ENCODE measurements at regions not wholly inside any gene's neighbourhood (a gene's known extent, or its start where the extent isn't known, plus 50 kb on each side); places are given as distances from the start of the nearest gene placed in this dataset.

- H3K4me3 ChIP-seq (ENCODE audit: low read depth, low read length): no peak overlapping the region
- H3K27me3 ChIP-seq (ENCODE audit: insufficient read depth, low read depth, severe bottlenecking): no peaks in the 10 kb centered on the region
- no peaks in the 10 kb centered on the region for H3K36me3 ChIP-seq
- DNase-seq: no peak
- H3K27ac ChIP-seq: no peak overlapping the region
- H3K9me3 ChIP-seq (ENCODE audit: severe bottlenecking): peaks cover 17% of the 10 kb centered on the region
- TF ChIP-seq CTCF (IDR thresholded peaks at IDR 0.05; ENCODE audit: low read depth, low read length): no peak
These were observed 1048.2 kb downstream of the SLC16A7 start for GRCh38 chr12:60644076-60644475.

GRCh38 chr12:60666895-60667294, 1071.1 kb downstream of the SLC16A7 start:
- TF ChIP-seq CTCF (IDR thresholded peaks at IDR 0.05; ENCODE audit: low read depth, low read length): no peak
- no peak overlapping the region for H3K27ac ChIP-seq

GRCh38 chr12:60672949-60673348, 1077.1 kb downstream of the SLC16A7 start:
- Histone ChIP-seq H3K4me3 (ENCODE audit: low read depth, low read length) (no peak overlapping the region), H3K9me3 (ENCODE audit: severe bottlenecking) (peaks cover 1% of the 10 kb centered on the region), H3K36me3 (no peaks in the 10 kb centered on the region), H3K27me3 (ENCODE audit: insufficient read depth, low read depth, severe bottlenecking) (no peaks in the 10 kb centered on the region), H3K27ac (no peak overlapping the region)
- DNase-seq: no peak
- no peak for TF ChIP-seq CTCF (IDR thresholded peaks at IDR 0.05; ENCODE audit: low read depth, low read length)

More at GRCh38 chr12:60666895-60667294, 1071.1 kb downstream of the SLC16A7 start:
- H3K27me3 ChIP-seq (ENCODE audit: insufficient read depth, low read depth, severe bottlenecking): no peaks in the 10 kb centered on the region
- DNase-seq: no peak
- H3K4me3 ChIP-seq (ENCODE audit: low read depth, low read length): no peak overlapping the region
- H3K9me3 ChIP-seq (ENCODE audit: severe bottlenecking): peaks cover 3% of the 10 kb centered on the region
- no peaks in the 10 kb centered on the region for H3K36me3 ChIP-seq

- H3K36me3 ChIP-seq: no peaks in the 10 kb centered on the region
- no peak for TF ChIP-seq CTCF (IDR thresholded peaks at IDR 0.05; ENCODE audit: low read depth, low read length)
- no peaks in the 10 kb centered on the region for H3K27me3 ChIP-seq (ENCODE audit: insufficient read depth, low read depth, severe bottlenecking)
- no peak overlapping the region for H3K27ac ChIP-seq
- H3K4me3 ChIP-seq (ENCODE audit: low read depth, low read length): no peak overlapping the region
- H3K9me3 ChIP-seq (ENCODE audit: severe bottlenecking): no peaks in the 10 kb centered on the region
- DNase-seq: no peak
These were observed 1089.3 kb downstream of the SLC16A7 start for GRCh38 chr12:60684988-60685655.

- H3K27ac ChIP-seq: no peak overlapping the region
- TF ChIP-seq CTCF (IDR thresholded peaks at IDR 0.05; ENCODE audit: low read depth, low read length): peak; percentile 43; the same call in 1 of the 2 replicates
- no peak overlapping the region for H3K4me3 ChIP-seq (ENCODE audit: low read depth, low read length)
- H3K36me3 ChIP-seq: no peaks in the 10 kb centered on the region
- H3K27me3 ChIP-seq (ENCODE audit: insufficient read depth, low read depth, severe bottlenecking): no peaks in the 10 kb centered on the region
- peak; percentile 37 for DNase-seq
- no peaks in the 10 kb centered on the region for H3K9me3 ChIP-seq (ENCODE audit: severe bottlenecking)
These were observed 1093.3 kb downstream of the SLC16A7 start for GRCh38 chr12:60689137-60689536.

Data from WERI-Rb-1 (cell line).